ENCODE measurements at regions not wholly inside any gene's neighbourhood (a gene's known extent, or its start where the extent isn't known, plus 50 kb on each side); places are given as distances from the start of the nearest gene placed in this dataset.

GRCh38 chr20:40945189-40945588 is 83.4 kb upstream of the TOP1 start:
- Histone ChIP-seq H3K79me2 (ENCODE audit: control insufficient read depth, insufficient read depth, low read length) (no peaks in the 10 kb centered on the region), H3K9me1 (replicated peaks; ENCODE audit: control insufficient read depth, extremely low read depth, insufficient read depth, low read length) (no peaks in the 10 kb centered on the region), H4K20me1 (replicated peaks; ENCODE audit: control insufficient read depth, extremely low read depth, insufficient read depth, low read length) (no peaks in the 10 kb centered on the region), H3K36me3 (ENCODE audit: control insufficient read depth in 2 of 2, extremely low read depth in 1 of 2, insufficient read depth in 2 of 2, low read length in 2 of 2) (no peaks in the 10 kb centered on the region), H3K9ac (replicated peaks; ENCODE audit: extremely low read depth, insufficient read depth, low read length) (no peak overlapping the region), H3K9me3 (replicated peaks; ENCODE audit: control insufficient read depth, insufficient read depth, low read length) (no peaks in the 10 kb centered on the region), H3K4me1 (ENCODE audit: control insufficient read depth, extremely low read depth, insufficient read depth, low read length) (no peaks in the 10 kb centered on the region), H3K4me3 (replicated peaks in 1 of 3; ENCODE audit: insufficient read depth in 1 of 3, low read depth in 1 of 3, low read length in 3 of 3) (no peak overlapping the region), H3K27ac (ENCODE audit: insufficient read depth, low read depth, low read length) (no peak overlapping the region), H3K27me3 (ENCODE audit: control insufficient read depth in 2 of 2, insufficient read depth in 2 of 2, low read length in 2 of 2) (no peaks in the 10 kb centered on the region), H3K4me2 (ENCODE audit: insufficient read depth, low read length) (no peak overlapping the region), H2AFZ (ENCODE audit: low read depth, low read length) (no peak overlapping the region)
- intact Hi-C loops (cut with micrococcal nuclease) = no loop called here
- BruUV-seq (replicated peaks) = no TSS peak
- DNase-seq (ENCODE audit: low read depth, low spot score) (no peak), FAIRE-seq (no peak)
- ChIA-PET CTCF (interaction anchor here (0.9 to 4.6 kb wide), 10 partner anchors 17 to 1670 kb away, joined by 3 to 112 read pairs (median 7); no protein-coding TSS in a partner anchor), POLR2A (no interaction called here)
- TF ChIP-seq FOS (IDR thresholded peaks at IDR 0.05; ENCODE audit: borderline replicate concordance, insufficient read depth, low read length) (no peak), GATA2 (IDR thresholded peaks at IDR 0.05; ENCODE audit: insufficient read depth, insufficient read length, low read depth, low read length) (no peak), POLR2A (IDR thresholded peaks at IDR 0.05; ENCODE audit: low read depth, low read length) (no peak), JUN (IDR thresholded peaks at IDR 0.05; ENCODE audit: borderline replicate concordance, insufficient read depth, insufficient read length, low read depth) (no peak)
- dilution Hi-C loops (cut with MboI; ENCODE audit: extremely low pct_ligation_motif_present, low sequenced_read_pairs) = no loop called here

GRCh38 chr20:40945754-40946450 is 82.7 kb upstream of the TOP1 start:
- no peaks in the 10 kb centered on the region for H4K20me1 ChIP-seq (replicated peaks; ENCODE audit: control insufficient read depth, extremely low read depth, insufficient read depth, low read length)
- H3K9ac ChIP-seq (replicated peaks; ENCODE audit: extremely low read depth, insufficient read depth, low read length) = no peak overlapping the region
- H2AFZ ChIP-seq (ENCODE audit: low read depth, low read length) = no peak overlapping the region
- no peaks in the 10 kb centered on the region for H3K9me3 ChIP-seq (replicated peaks; ENCODE audit: control insufficient read depth, insufficient read depth, low read length)
- ChIA-PET CTCF (interaction anchor here (0.6 to 4.6 kb wide), 22 partner anchors 11 to 1835 kb away, joined by 3 to 112 read pairs (median 4); partner anchors contain the start of gene MAFB), POLR2A (no interaction called here)
- DNase-seq (ENCODE audit: low read depth, low spot score) = peak; percentile 56
- no peaks in the 10 kb centered on the region for H3K36me3 ChIP-seq (ENCODE audit: control insufficient read depth in 2 of 2, extremely low read depth in 1 of 2, insufficient read depth in 2 of 2, low read length in 2 of 2)
- H3K4me3 ChIP-seq (replicated peaks in 1 of 3; ENCODE audit: insufficient read depth in 1 of 3, low read depth in 1 of 3, low read length in 3 of 3) = no peak overlapping the region
- no peak overlapping the region for H3K4me2 ChIP-seq (ENCODE audit: insufficient read depth, low read length)
- no TSS peak for BruUV-seq (replicated peaks)
- dilution Hi-C loops (cut with MboI; ENCODE audit: extremely low pct_ligation_motif_present, low sequenced_read_pairs) = no loop called here
- H3K79me2 ChIP-seq (ENCODE audit: control insufficient read depth, insufficient read depth, low read length) = no peaks in the 10 kb centered on the region
- H3K4me1 ChIP-seq (ENCODE audit: control insufficient read depth, extremely low read depth, insufficient read depth, low read length) = no peaks in the 10 kb centered on the region
- H3K9me1 ChIP-seq (replicated peaks; ENCODE audit: control insufficient read depth, extremely low read depth, insufficient read depth, low read length) = no peaks in the 10 kb centered on the region
- TF ChIP-seq CTCF (IDR thresholded peaks at IDR 0.05; ENCODE audit: extremely low read depth in 1 of 2, insufficient read depth in 1 of 2, low read depth in 1 of 2, low read length in 2 of 2) = peak; percentile 55 to 78
- TF ChIP-seq FOS (IDR thresholded peaks at IDR 0.05; ENCODE audit: borderline replicate concordance, insufficient read depth, low read length) = no peak
- H3K27ac ChIP-seq (ENCODE audit: insufficient read depth, low read depth, low read length) = no peak overlapping the region
- H3K27me3 ChIP-seq (ENCODE audit: control insufficient read depth in 2 of 2, insufficient read depth in 2 of 2, low read length in 2 of 2) = no peaks in the 10 kb centered on the region
- peak; percentile 35 for FAIRE-seq
- intact Hi-C loops (cut with micrococcal nuclease) = loop anchor here (1.0 kb wide), 1 partner anchor 205 kb away; no protein-coding TSS in a partner anchor
